GM18499 (cell line): ENCODE measurements at regions not wholly inside any gene's neighbourhood (a gene's known extent, or its start where the extent isn't known, plus 50 kb on each side); places are given as distances from the start of the nearest gene placed in this dataset.
"Not testable (repeated sequence)": the region's sequence is repeated elsewhere in the genome, so short reads cannot be mapped to it uniquely, and the experiment has no call there.

Experiments
- ATAC-seq: cut with Tn5 transposase; IDR thresholded peaks from one replicate; pipeline ENCODE4 v1.9.1; 2021; ENCODE audit warnings: moderate number of reproducible peaks; ENCODE audit not compliant: insufficient read depth, unreplicated experiment

DNA sequence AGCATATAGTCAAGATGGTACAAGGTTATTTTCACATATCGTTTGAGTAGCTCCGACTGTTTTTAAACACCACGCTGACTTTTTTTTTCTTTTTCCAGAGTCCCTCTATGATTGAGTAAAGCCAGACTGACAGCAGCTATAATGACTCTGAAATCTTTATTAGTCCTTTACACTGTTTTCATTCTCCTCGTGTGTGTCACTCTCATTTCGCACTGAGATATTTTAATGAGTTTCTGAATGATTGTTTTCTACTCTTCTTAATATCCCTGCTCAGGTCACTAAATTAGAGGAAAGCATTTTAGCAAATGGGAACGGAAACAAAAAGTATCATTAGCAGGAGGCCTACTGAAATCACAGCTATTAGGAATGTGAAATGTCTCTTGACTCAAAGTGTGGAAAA, 162.3 kb upstream of the MTPN start:
- ATAC-seq: no peak

DNA sequence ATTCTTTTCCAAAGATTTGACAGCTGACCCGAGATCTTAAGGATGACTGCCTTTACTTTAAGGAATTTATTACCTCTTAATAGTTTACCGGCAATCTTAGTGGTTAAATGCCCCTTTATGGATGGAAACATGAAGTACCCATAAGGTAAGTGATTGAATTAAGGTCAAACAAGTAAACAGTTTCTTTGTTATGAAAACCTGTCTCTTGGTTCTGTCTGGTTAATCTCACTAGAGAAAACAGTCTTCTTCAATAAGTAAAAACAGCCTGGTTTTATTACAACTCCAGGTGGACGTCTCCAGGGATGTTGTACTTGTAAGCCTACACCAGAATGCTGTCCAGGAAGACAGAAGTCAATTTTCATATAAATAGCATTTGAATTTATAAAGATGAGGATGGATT, 161.8 kb upstream of the MTPN start:
- no peak for ATAC-seq

DNA sequence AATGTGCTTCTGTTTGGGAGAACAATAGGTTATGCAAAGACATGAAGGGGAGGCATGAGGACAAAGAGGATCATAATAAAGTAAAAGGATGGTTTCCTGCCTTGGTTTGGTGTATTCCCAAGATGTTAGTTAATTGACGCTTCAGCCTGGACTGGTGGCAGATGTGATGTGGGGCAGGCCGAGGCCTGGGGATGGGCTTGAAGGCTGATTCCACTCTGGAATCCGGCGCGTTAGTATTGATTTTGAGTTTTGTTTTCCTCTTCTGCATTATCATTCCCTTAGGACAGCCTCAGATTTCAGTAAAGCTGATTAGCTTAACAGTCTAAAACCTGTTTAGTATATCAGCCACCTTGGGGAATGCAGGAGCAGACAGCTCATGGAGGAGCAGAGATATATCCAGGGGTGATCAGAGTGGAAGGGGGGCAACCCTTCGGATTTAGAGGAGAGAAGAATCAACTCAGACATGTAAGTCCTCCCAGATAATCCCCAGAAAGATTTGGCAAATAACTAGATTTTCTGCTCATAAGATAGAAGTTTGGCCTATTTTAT, 159.8 kb upstream of the MTPN start:
- no peak for ATAC-seq

DNA sequence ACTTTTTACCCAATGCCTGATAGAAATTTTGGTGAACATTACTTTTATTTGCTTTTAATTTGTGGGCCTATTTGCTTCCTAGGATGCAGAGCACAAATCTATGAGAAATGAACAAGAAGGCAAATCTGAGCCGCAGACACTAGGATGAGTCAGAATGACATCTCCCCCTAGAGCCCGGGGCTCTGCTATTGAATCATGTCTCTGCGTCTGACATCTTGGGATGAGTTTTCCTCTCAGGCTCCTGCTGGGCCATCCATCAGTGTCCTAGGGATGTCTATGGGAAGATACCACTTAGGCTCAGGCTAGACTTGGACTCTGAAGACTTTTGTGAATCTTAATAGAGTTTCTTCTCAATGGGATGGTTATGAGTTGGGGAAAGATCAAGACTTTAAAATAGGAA, 157.3 kb upstream of the MTPN start:
- no peak for ATAC-seq

DNA sequence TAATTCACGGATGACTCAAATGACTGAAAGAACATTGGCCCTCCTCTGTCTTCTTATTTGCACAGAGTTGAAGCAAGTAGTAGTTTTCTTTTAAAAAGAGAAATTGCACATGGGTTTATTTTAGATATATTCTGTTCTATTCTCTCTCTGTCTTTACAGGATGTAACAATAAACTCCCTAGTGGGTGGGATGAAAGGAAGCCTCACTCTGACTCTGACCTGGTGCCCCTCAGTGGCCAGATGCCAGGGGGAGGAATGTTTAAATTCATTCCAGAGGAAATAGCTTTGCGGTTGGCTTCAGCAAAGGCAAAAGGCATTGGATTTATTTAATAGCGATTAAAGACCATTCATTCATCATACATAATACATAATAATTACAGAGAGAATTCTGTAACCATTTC, 156.4 kb upstream of the MTPN start:
- ATAC-seq: no peak

DNA sequence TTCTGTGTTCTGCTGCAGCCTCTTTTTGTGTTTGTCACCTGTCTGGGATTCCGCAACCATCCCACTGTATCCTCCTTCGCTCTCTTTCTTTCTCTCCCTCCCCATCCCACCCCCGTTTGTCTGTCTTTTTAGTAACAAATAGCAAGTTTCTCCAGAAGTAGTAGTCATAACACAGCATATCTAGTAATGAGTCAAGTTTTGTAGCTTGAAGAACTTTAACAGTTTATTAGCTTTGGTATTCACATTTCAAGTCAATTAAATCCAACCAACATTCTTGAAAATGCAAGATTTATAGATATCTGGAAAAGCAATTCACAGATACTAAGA, 154.1 kb upstream of the MTPN start:
- no peak for ATAC-seq

DNA sequence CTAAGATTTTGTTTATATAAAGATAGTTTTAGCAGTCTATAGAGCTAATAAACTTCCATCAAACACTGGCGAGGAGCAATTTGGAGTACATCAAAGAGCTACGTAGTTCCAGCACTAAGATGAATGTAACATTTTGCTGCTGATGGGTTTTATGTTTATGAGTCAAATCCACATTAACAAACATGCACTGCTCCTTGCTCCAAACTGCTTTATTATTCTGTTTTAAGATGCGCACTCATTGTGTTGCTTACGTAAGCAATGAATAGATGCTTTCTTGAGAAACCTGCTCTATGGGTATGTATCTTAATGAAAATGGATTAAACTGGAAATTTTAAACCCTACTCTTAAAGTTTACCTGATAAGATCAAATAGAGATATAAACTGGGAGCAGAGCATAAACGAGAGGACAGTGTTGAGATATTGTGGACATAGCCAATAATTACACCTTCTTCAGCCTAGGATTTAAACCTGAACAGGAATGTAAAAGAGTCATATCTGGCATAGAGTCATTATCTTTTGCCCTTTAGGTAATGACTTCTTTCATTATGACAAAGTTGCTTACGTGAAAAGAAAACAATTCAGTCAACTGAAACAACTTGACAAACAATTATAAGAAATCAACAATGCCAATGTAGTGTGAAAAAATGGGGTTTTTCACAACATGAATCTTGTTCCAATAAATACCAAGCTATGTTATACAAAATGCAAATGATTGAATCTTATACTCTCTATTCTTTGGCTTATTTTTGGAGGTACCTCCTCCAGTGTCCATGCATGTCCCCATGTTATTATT, 153.5 kb upstream of the MTPN start:
- ATAC-seq: no peak

DNA sequence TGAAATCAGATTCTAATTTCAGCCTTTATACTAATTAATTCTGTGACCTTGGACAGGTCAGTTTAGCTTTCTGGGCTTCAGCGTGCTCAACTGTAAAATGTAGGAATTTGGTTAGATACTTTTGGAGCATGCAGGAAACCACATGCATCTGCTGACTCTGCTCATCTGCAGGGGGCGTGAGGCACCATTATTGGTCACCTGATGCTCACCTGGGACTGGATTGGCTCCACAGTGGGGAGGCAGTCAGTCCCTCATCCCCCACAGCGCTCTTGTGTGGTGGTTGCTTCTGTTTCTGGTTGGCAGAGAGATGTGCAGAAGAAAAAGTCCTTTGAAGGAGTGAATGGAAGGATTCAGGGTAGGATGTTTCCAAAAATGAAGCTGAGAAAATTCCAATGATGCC, 150.9 kb upstream of the MTPN start:
- no peak for ATAC-seq

DNA sequence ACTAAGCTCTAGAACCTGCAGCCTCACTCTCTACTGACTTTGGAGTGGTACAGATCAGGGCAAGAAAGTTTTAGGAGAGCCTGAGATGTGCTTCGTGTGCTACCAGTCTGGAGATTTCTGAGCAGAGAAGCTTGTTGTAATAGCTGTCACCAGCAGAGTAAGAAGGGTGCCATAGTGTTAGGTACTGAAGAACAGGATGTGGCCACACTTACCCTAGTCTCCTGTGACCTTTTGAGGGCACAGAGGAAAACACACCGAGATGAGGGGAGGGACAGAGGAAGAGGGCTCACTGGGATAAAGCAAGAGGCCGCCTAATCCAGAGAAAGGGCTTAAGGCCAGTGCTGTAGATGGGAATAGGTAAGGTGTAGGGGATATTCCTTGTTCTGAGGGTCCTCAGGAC, 146.2 kb upstream of the MTPN start:
- ATAC-seq: no peak

DNA sequence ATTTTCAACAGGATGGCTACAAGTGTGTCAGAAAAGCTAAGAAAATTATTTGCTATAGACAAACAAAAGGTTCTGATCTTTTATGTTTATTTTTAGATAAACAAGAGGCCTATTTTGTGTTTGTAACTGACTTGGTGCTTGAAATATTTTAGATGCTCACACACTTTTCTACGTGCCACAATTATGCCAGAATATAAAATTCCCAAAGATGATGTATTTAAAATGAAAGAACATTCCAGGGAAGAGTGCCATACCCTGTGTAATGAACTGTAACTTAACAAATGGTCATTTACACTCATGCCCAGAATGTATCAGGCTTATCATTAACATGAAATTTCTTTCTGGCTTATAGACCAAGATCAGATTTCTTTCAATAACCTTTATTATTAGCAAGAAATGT, 144.9 kb upstream of the MTPN start:
- no peak for ATAC-seq

DNA sequence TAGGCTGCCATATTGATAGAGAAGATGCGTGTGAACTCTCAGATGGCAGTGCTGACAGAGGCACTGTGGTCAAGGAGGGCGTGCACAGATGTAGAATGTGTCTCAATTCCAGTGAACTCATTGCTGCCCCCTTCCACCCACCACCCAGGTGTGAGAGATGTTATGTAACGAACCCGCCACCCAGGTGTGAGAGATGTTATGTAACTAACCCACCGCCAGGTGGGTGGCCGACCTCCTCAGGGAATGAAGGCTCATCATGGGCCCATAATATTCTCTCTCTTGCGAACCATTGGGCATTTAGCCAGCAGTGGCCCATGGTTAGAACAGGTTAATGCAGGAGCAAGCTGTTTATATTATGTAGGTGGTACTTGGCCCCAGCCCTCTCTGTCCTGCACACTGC, 140.4 kb upstream of the MTPN start:
- ATAC-seq: no peak

DNA sequence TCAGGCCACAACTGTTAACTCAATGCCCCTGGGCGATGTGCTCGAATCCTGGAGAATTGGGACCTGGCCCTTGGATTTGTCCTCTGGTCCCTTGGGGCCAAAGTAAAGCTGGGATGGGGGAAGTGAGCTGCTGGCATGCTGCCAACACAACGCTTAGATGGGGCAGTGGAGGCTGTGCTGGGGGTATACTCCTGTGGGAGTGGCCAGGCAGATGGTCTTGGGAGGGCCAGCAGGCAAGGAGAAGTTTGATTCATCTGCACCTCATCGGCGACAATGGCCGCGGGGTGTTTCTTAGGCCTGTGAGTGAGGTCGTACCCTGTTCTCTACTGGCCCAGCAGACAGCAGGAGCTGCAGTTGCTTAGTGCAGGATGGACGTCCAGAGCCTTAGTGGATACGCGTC, 139.0 kb upstream of the MTPN start:
- ATAC-seq: no peak

DNA sequence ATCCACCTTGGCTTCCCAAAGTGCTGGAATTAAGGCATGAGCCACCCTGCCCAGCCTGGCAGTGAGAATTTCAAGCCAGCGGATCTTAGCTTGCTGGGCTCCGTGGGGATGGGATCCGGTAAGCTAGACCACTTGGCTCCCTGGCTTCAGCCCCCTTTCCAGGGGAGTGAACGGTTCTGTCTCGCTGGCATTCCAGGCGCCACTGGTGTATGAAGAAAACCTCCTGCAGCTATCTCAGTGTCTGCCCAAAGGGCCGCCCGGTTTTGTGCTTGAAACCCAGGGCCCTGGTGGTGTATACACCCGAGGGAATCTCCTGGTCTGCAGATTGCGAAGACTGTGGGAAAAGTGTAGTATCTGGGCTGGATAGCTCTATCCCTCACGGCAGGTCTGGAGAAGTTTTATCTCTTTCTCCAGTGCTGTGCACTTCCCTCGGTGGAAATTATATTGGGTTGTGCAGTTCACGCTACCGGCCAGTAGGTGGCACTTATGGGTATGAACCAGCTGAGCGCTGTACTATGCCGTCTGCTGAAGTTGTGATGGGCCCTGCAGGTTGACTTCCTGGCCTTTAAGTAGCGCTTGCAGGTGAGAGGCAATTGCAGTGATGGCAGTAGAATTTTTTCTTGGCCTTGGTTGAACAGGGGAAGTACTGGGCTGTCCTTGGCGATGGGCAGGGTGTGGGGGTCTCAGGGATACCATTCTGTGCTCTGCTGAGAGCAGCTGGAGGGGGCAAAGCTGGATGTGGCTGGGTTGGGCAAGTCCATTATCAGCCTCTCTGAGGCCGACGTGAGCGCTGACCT, 138.0 kb upstream of the MTPN start:
- peak; percentile 99 for ATAC-seq

DNA sequence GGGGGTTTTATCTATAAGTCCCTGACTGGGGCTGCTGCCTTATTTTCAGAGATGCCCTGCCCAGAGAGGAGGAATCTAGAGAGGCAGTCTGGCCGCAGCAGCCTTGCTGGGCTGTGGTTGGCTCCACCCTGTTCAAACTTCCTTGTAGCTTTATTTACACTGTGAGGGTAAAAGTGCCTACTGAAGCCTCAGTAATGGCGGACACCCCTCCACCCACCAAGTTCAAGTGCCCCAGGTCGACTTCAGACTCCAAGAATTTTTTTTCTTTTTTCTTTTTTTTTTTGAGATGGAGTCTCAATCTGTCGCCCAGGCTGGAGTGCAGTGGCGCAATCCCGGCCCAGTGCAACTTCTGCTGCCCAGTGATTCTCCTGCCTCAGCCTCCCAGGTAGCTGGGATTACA, 137.3 kb upstream of the MTPN start:
- not testable (repeated sequence) for ATAC-seq

DNA sequence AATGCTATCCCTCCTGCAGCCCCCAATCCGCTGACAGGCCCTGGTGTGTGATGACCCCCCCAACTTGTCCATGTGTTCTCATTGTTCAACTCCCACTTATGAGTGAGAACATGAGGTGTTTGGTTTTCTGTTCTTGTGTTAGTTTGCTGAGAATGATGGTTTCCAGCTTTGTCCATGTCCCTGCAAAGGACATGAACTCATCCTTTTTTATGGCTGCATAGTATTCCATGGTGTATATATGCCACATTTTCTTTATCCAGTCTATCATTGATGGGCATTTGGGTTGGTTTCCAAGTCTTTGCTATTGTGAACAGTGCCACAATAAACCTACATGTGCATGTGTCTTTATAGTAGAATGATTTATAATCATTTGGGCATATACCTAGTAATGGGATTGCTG, 131.9 kb upstream of the MTPN start:
- ATAC-seq: not testable (repeated sequence)

DNA sequence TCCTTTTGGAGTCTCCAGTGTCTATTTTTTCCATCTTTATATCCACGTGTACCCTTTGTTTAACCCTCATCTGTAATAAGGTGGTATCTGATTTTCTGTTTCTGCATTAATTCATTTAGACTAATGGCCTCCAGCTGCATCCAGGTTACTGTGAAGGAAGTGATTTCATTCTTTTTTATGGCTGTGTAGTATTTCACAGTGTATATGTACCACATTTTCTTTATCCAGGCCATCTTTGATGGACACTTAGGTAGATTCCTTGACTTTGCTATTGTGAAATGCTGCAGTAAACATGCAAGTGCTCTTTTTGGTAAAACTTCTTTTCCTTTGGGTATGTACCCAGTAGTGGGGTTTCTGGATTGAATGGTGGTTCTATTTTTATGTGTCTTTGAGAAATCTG, 128.0 kb upstream of the MTPN start:
- ATAC-seq: no peak

DNA sequence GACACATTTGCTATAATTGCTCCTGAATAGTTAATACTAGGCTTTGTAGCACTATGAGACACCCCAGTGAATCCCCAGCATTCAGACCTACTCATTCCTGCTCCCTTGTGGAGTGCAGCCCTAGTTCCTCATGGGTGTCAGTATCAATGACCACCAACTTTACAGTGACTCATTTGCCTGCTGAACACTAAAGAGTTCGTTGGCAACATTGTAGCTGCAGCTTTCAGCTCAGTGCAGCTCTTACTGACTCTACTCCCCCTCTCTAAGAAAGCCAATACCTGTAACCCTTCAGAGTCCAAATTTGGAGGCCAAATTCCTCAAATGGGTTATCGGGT, 127.1 kb upstream of the MTPN start:
- ATAC-seq: no peak

DNA sequence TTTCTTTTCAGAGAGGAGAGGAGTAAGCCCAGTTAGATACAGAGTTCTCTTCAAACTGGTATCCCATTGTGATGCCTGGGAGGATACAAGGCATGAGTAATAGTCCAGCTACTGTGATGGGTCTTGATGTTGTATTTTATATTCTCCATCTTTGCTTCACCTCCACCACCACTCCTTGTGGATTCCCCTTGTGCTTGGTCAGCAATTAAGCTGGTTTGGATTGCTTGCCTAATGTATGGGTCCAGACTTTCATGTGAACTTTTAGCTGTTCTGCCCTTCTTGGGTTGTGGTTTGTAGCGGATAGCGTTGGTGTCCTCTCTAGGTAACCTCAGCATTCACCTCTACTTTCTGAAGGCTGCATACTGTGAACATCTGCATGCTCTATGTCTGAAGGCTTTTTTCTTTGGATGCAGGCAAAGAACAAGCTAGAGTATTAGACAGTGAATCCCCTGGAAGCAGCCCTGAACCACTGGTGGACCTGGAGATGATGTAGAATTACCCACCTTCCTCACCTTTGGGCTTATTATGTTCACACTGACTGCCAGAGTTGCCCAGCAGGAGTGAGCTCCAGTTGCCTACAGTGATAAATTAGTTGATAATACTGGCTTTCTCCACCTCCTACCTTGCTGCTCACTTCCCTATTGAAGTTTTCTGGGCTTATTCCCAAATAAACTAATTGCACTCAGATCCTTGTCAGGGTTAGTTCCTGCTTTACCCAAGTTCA, 126.5 kb upstream of the MTPN start:
- no peak for ATAC-seq

DNA sequence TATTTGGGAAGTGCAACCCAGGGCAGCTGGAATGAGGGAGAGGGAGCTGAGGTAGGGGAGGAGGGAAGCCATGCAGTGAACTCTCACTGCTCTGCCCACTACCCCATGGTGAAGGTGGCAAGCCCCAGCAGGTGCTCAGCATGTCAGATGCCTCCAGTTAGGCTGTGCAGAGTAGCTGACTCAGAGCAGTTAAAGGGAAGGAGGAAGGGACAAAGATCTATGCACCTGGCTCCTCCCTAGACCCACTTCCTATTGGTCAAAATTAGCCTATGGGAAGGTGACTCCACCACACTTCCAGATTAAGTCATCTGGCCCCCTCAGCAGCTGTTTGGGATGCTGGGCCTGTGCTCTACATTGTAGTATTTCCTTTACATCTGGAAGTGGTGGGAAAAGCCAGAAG, 125.7 kb upstream of the MTPN start:
- ATAC-seq: no peak

DNA sequence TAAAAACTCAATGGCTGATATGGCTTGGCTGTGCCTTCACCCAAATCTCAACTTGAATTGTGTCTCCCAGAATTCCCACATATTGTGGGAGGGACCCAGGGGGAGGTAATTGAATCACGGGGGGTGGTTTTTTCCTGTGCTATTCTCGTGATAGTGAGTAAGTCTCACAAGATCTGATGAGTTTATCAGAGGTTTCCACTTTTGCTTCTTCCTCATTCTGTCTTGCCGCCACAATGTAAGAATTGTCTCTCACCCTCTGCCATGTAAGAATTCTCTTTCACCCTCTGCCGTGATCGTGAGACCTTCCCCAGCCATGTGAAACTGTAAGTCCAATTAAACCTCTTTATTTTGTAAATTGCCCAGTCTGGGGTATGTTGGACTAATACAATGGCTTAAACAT, 115.6 kb upstream of the MTPN start:
- ATAC-seq: not testable (repeated sequence)

DNA sequence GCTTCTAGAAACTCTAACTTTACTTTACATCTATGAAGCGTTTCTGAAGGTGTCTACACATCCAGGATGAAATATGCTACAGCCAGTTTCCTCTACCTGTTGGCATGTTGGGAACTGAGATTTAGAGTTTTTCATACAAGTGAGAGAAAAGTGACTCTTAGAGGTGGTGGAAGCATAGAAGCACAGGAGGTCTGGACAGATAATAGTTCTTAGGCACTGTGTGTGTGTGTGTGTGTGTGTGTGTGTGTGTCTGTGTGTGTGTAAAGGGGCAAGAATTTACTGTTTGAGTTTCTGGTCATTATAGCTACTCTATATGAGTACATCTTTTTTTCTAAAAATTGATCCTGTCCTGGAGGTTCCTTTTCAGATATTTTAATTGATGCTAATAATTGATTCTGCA, 110.7 kb upstream of the MTPN start:
- ATAC-seq: no peak
